Lower leg skin (tissue), 4 donors: ENCODE measurements at regions not wholly inside any gene's neighbourhood (a gene's known extent, or its start where the extent isn't known, plus 50 kb on each side); places are given as distances from the start of the nearest gene placed in this dataset.

Experiments
- DNase-seq, 2 donors: peaks; one replicate each; pipeline ENCODE4 v3.0.0-alpha.2; 2019; ENCODE audit warnings: low spot score in 2 of 2
- H3K4me3 ChIP-seq: fragments of 200-600 bp; sonication (generic); 2 replicates; pipeline ENCODE4 v1.5.1; 2017; ENCODE audit warnings: mild to moderate bottlenecking, low read depth; ENCODE audit not compliant: poor library complexity, severe bottlenecking
- CTCF ChIP-seq, 3 donors: fragments of 450-650 bp; IDR thresholded peaks; one replicate each; pipeline ENCODE4 v1.5.1; 2016; ENCODE audit warnings: antibody characterized with exemption in 3 of 3, mild to moderate bottlenecking in 3 of 3, moderate library complexity in 2 of 3
- POLR2A ChIP-seq, 2 donors: fragments of 450-650 bp; IDR thresholded peaks; one replicate each; pipeline ENCODE4 v1.6.1; 2016 to 2017; ENCODE audit warnings: antibody characterized with exemption in 2 of 2, mild to moderate bottlenecking in 1 of 2, moderate library complexity in 1 of 2
- WGBS, 2 donors: methylation state at CpG; one replicate each; pipeline ENCODE4 v1.1.5; 2018; 5-methylcytosine and 5-hydroxymethylcytosine counted together
- intact Hi-C: fragments of 100-400 bp; cut with DNase I; formaldehyde crosslinking; loops from one replicate; pipeline ENCODE4 v1.15.0; 2023; ENCODE audit warnings: low total_unique reads

GRCh38 chr11:71096751-71097388 lies 155.5 kb downstream of the SHANK2 start:
- H3K4me3 ChIP-seq = no peak overlapping the region
- intact Hi-C loops = no loop called here
- WGBS, 2 donors = 70% methylated on average over 10 of the region's 10 CpGs
- DNase-seq = no peak
- TF ChIP-seq CTCF (IDR thresholded peaks at IDR 0.05) (no peak), POLR2A (IDR thresholded peaks at IDR 0.05) (no peak)

- H3K4me3 ChIP-seq = no peak overlapping the region
- DNase-seq = no peak
- TF ChIP-seq CTCF (IDR thresholded peaks at IDR 0.05) = no peak
- WGBS, 2 donors = 76 to 80% methylated on average over 9 of the region's 9 CpGs
- intact Hi-C loops = no loop called here
Observed at GRCh38 chr11:71095294-71095850, 157.0 kb downstream of the SHANK2 start.

- H3K4me3 ChIP-seq = no peak overlapping the region
- intact Hi-C loops = no loop called here
- 93 to 94% methylated on average over 24 to 26 of the region's 26 CpGs for WGBS, 2 donors
- no peak for DNase-seq
- no peak for TF ChIP-seq POLR2A (IDR thresholded peaks at IDR 0.05)
- TF ChIP-seq CTCF (IDR thresholded peaks at IDR 0.05) = no peak
Observed at GRCh38 chr11:71094296-71095077, 157.9 kb downstream of the SHANK2 start.

- WGBS, 2 donors = 80 to 86% methylated on average over 12 to 13 of the region's 14 CpGs
- TF ChIP-seq POLR2A (IDR thresholded peaks at IDR 0.05) (no peak), CTCF (IDR thresholded peaks at IDR 0.05) (no peak)
- H3K4me3 ChIP-seq = no peak overlapping the region
- no peak for DNase-seq
- intact Hi-C loops = no loop called here
Observed at GRCh38 chr11:71093783-71094182, 158.6 kb downstream of the SHANK2 start.

GRCh38 chr11:71091506-71092265 lies 160.7 kb downstream of the SHANK2 start:
- no peak overlapping the region for H3K4me3 ChIP-seq
- TF ChIP-seq CTCF (IDR thresholded peaks at IDR 0.05) = no peak
- no peak for TF ChIP-seq POLR2A (IDR thresholded peaks at IDR 0.05)
- DNase-seq = no peak
- intact Hi-C loops = no loop called here
- 76 to 82% methylated on average over 11 of the region's 11 CpGs for WGBS, 2 donors
